ENCODE measurements at regions not wholly inside any gene's neighbourhood (a gene's known extent, or its start where the extent isn't known, plus 50 kb on each side); places are given as distances from the start of the nearest gene placed in this dataset.
"Not testable (repeated sequence)": the region's sequence is repeated elsewhere in the genome, so short reads cannot be mapped to it uniquely, and the experiment has no call there.

DNA sequence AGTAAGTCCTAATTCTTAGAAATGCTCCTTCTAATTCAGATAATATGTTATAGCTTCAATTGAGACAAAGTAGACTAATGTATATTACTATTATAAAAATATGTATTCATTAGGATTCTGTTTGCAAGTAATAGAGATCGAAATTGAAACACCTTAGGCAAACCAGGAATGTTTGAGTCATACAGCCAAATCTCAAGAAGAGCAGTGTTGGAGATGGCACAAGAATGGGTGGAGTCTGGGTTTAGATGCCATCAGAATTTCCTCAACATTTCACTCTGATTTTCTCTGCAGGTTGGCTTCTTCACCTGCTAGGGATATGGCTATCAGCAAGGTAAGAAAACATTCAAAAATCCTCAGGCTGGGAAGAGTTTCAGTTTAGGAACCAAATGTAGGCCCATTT lies 405.4 kb downstream of the CCDC85A start:
- Mint-ChIP-seq H3K4me1 (no peaks in the 10 kb centered on the region), H3K27me3 (no peaks in the 10 kb centered on the region), H3K4me3 (no peak overlapping the region), H3K36me3 (no peaks in the 10 kb centered on the region), H3K9me3 (peaks cover 0 to 10% (median 0%) of the 10 kb centered on the region in 11 donors), H3K27ac (no peak overlapping the region)
- Histone ChIP-seq H3K27ac (ENCODE audit: low read depth, low read length) (no peak overlapping the region), H3K27me3 (ENCODE audit: control insufficient read depth in 2 of 2, insufficient read depth in 2 of 2, low read length in 2 of 2) (no peaks in the 10 kb centered on the region), H3K4me3 (ENCODE audit: low read length) (no peak overlapping the region), H3K4me1 (ENCODE audit: control insufficient read depth in 2 of 2, insufficient read depth in 2 of 2, low read length in 2 of 2) (no peaks in the 10 kb centered on the region), H3K36me3 (ENCODE audit: control insufficient read depth in 2 of 3, insufficient read depth in 3 of 3, low read length in 3 of 3) (no peaks in the 10 kb centered on the region), H3K9me3 (ENCODE audit: control insufficient read depth in 2 of 3, low read length in 3 of 3) (no peaks in the 10 kb centered on the region)
- POLR2A ChIA-PET = no interaction called here
- DNase-seq (no peak), ATAC-seq (no peak)
- intact Hi-C loops (cut with micrococcal nuclease) = no loop called here
- CTCF ChIA-PET = no interaction called here

DNA sequence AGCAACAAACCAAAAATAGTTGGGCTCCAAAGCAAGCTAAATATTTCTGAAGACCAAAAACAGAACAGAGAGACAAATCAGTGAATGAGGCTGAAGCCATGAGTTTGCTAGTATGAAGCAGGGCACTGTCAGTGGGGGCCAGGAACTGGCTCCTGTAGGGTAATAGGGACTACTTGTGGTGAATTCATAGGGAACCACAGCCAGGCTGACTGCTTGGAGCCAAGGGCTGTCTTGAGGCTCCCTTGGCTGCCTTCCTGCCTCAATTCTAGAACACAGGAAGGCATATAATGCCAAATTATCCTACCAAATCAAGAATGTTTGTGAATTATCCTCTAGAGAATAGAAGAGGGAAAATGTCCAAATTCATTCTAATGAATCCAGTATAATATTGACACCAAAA lies 406.0 kb downstream of the CCDC85A start:
- H3K27me3 ChIP-seq (ENCODE audit: control insufficient read depth in 2 of 2, insufficient read depth in 2 of 2, low read length in 2 of 2) = no peaks in the 10 kb centered on the region
- H3K9me3 ChIP-seq (ENCODE audit: control insufficient read depth in 2 of 3, low read length in 3 of 3) = no peaks in the 10 kb centered on the region
- ChIA-PET POLR2A (no interaction called here), CTCF (no interaction called here)
- no peaks in the 10 kb centered on the region for H3K27me3 Mint-ChIP-seq
- H3K27ac ChIP-seq (ENCODE audit: low read depth, low read length) = no peak overlapping the region
- intact Hi-C loops (cut with micrococcal nuclease) = no loop called here
- H3K9me3 Mint-ChIP-seq = peaks cover 0 to 10% (median 0%) of the 10 kb centered on the region in 11 donors
- no peaks in the 10 kb centered on the region for H3K36me3 Mint-ChIP-seq
- no peak overlapping the region for H3K4me3 Mint-ChIP-seq
- H3K4me1 ChIP-seq (ENCODE audit: control insufficient read depth in 2 of 2, insufficient read depth in 2 of 2, low read length in 2 of 2) = no peaks in the 10 kb centered on the region
- no peak overlapping the region for H3K4me3 ChIP-seq (ENCODE audit: low read length)
- no peaks in the 10 kb centered on the region for H3K36me3 ChIP-seq (ENCODE audit: control insufficient read depth in 2 of 3, insufficient read depth in 3 of 3, low read length in 3 of 3)
- H3K4me1 Mint-ChIP-seq = no peaks in the 10 kb centered on the region
- H3K27ac Mint-ChIP-seq = no peak overlapping the region
- DNase-seq (no peak), ATAC-seq (no peak)

DNA sequence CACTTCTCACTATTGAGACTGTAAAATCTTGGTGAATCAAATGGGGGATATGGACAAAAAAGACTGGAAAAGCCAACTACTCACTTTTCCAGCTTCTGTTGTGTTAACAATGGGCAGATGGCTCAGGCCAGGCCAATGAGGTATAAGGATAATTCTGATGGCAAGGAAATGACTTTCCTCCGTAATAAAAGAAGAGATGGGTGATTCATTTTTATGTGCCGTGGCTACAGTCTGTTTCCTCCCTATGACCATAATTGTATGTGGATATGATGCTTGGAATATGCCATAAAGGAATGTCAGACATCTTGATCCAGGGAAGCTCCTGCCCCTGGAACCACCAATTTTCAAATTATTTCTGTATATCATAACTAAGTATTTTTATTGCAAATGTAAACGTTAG lies 406.8 kb downstream of the CCDC85A start:
- intact Hi-C loops (cut with micrococcal nuclease) = no loop called here

DNA sequence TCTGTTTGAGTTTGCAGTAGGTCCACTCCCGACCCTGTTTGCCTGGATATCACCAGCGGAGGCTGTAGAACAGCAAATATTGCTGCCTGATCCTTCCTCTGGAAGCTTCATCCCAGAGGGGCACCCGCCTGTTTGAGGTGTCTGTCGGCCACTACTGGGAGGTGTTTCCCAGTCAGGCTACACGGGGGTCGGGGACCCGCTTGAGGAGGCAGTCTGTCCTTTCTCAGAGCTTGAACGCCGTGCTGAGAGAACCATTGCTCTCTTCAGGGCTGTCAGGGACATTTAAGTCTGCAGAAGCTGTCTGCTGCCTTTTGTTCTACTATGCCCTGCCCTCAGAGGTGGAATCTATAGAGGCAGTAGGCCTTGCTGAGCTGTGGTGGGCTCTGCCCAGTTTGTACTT lies 422.3 kb downstream of the CCDC85A start:
- H3K36me3 ChIP-seq (ENCODE audit: control insufficient read depth in 2 of 3, insufficient read depth in 3 of 3, low read length in 3 of 3); H3K4me3 ChIP-seq (ENCODE audit: low read length); H3K27ac ChIP-seq (ENCODE audit: low read depth, low read length); DNase-seq; H3K36me3 Mint-ChIP-seq; H3K4me1 ChIP-seq (ENCODE audit: control insufficient read depth in 2 of 2, insufficient read depth in 2 of 2, low read length in 2 of 2); H3K4me3 Mint-ChIP-seq; H3K27me3 ChIP-seq (ENCODE audit: control insufficient read depth in 2 of 2, insufficient read depth in 2 of 2, low read length in 2 of 2); H3K27me3 Mint-ChIP-seq; CTCF ChIA-PET; H3K27ac Mint-ChIP-seq; intact Hi-C loops (cut with micrococcal nuclease); POLR2A ChIA-PET; H3K9me3 ChIP-seq (ENCODE audit: control insufficient read depth in 2 of 3, low read length in 3 of 3); H3K4me1 Mint-ChIP-seq; ATAC-seq: not testable (repeated sequence)
- H3K9me3 Mint-ChIP-seq = peaks cover 3 to 21% (median 10%) of the 10 kb centered on the region in 11 donors

More for the DNA sequence above, 406.8 kb downstream of the CCDC85A start:
- no peak for ATAC-seq
- DNase-seq = no peak
- Histone ChIP-seq H3K9me3 (ENCODE audit: control insufficient read depth in 2 of 3, low read length in 3 of 3) (no peaks in the 10 kb centered on the region), H3K36me3 (ENCODE audit: control insufficient read depth in 2 of 3, insufficient read depth in 3 of 3, low read length in 3 of 3) (no peaks in the 10 kb centered on the region), H3K27ac (ENCODE audit: low read depth, low read length) (no peak overlapping the region), H3K27me3 (ENCODE audit: control insufficient read depth in 2 of 2, insufficient read depth in 2 of 2, low read length in 2 of 2) (no peaks in the 10 kb centered on the region), H3K4me1 (ENCODE audit: control insufficient read depth in 2 of 2, insufficient read depth in 2 of 2, low read length in 2 of 2) (no peaks in the 10 kb centered on the region), H3K4me3 (ENCODE audit: low read length) (no peak overlapping the region)
- CTCF ChIA-PET = no interaction called here
- H3K27ac Mint-ChIP-seq = no peak overlapping the region
- POLR2A ChIA-PET = no interaction called here
- no peaks in the 10 kb centered on the region for H3K27me3 Mint-ChIP-seq
- H3K9me3 Mint-ChIP-seq = peaks cover 0 to 10% (median 0%) of the 10 kb centered on the region in 11 donors
- no peak overlapping the region for H3K4me3 Mint-ChIP-seq
- no peaks in the 10 kb centered on the region for H3K36me3 Mint-ChIP-seq
- no peaks in the 10 kb centered on the region for H3K4me1 Mint-ChIP-seq

- DNase-seq = no peak
- intact Hi-C loops (cut with micrococcal nuclease) = no loop called here
- H3K27me3 ChIP-seq (ENCODE audit: control insufficient read depth in 2 of 2, insufficient read depth in 2 of 2, low read length in 2 of 2) = no peaks in the 10 kb centered on the region
- Mint-ChIP-seq H3K36me3 (no peaks in the 10 kb centered on the region), H3K27ac (no peak overlapping the region), H3K4me3 (no peak overlapping the region), H3K27me3 (no peaks in the 10 kb centered on the region), H3K4me1 (no peaks in the 10 kb centered on the region), H3K9me3 (peaks cover 0 to 25% (median 5%) of the 10 kb centered on the region in 11 donors)
- no peak for ATAC-seq
- no peaks in the 10 kb centered on the region for H3K4me1 ChIP-seq (ENCODE audit: control insufficient read depth in 2 of 2, insufficient read depth in 2 of 2, low read length in 2 of 2)
- no peak overlapping the region for H3K27ac ChIP-seq (ENCODE audit: low read depth, low read length)
- ChIA-PET POLR2A (no interaction called here), CTCF (no interaction called here)
- no peaks in the 10 kb centered on the region for H3K36me3 ChIP-seq (ENCODE audit: control insufficient read depth in 2 of 3, insufficient read depth in 3 of 3, low read length in 3 of 3)
- H3K9me3 ChIP-seq (ENCODE audit: control insufficient read depth in 2 of 3, low read length in 3 of 3) = no peaks in the 10 kb centered on the region
- H3K4me3 ChIP-seq (ENCODE audit: low read length) = no peak overlapping the region
Measured at GRCh38 chr2:56613254-56613653, 429.5 kb downstream of the CCDC85A start.

DNA sequence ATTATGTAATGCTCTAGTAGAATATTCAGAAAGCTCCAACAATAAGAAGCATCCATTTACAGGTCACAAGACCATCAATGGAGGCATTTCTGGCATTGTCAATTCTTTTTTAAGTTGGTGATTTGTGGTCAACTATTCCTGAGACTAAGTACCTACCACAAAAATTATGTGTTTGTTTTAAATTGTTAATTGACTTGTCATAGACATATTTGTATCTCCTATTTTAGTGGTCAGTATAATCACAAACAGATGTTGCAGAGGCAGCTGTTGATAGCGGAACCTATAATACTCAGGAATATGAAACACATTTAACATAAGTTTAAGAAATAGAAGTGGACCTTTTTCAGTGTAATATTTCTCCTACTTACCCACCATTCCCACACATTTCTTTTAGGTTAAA lies 430.1 kb downstream of the CCDC85A start:
- ChIA-PET CTCF (no interaction called here), POLR2A (no interaction called here)
- DNase-seq (no peak), ATAC-seq (no peak)
- intact Hi-C loops (cut with micrococcal nuclease) = no loop called here
- Histone ChIP-seq H3K9me3 (ENCODE audit: control insufficient read depth in 2 of 3, low read length in 3 of 3) (no peaks in the 10 kb centered on the region), H3K4me3 (ENCODE audit: low read length) (no peak overlapping the region), H3K27ac (ENCODE audit: low read depth, low read length) (no peak overlapping the region), H3K27me3 (ENCODE audit: control insufficient read depth in 2 of 2, insufficient read depth in 2 of 2, low read length in 2 of 2) (no peaks in the 10 kb centered on the region), H3K4me1 (ENCODE audit: control insufficient read depth in 2 of 2, insufficient read depth in 2 of 2, low read length in 2 of 2) (no peaks in the 10 kb centered on the region), H3K36me3 (ENCODE audit: control insufficient read depth in 2 of 3, insufficient read depth in 3 of 3, low read length in 3 of 3) (no peaks in the 10 kb centered on the region)
- Mint-ChIP-seq H3K9me3 (peaks cover 0 to 25% (median 5%) of the 10 kb centered on the region in 11 donors), H3K27me3 (no peaks in the 10 kb centered on the region), H3K4me3 (no peak overlapping the region), H3K27ac (no peak overlapping the region), H3K36me3 (no peaks in the 10 kb centered on the region), H3K4me1 (no peaks in the 10 kb centered on the region)

DNA sequence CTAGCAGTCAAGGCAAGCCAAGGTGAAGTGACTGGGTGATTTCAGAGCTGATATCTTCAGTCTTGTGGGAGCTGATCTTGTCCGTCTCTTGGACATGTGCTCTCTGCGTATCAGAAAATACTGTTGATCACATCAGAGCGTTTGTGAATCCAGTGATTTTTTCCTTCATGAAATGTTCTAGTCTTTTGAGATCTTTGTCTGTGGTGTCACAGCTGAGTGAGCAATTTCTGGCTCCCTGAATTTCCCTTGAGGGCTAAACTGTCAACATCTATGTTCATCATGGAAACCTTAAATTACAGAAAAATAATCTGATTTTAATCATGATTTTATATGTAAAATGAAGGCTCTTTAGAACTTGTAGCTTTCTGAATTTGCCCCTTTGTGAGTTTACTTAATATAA lies 432.0 kb downstream of the CCDC85A start:
- H3K27me3 Mint-ChIP-seq = no peaks in the 10 kb centered on the region
- ChIA-PET POLR2A (no interaction called here), CTCF (no interaction called here)
- H3K4me3 ChIP-seq (ENCODE audit: low read length) = no peak overlapping the region
- intact Hi-C loops (cut with micrococcal nuclease) = no loop called here
- H3K9me3 ChIP-seq (ENCODE audit: control insufficient read depth in 2 of 3, low read length in 3 of 3) = peaks cover 0 to 4% (median 0%) of the 10 kb centered on the region in 3 experiments
- peaks cover 0 to 19% (median 5%) of the 10 kb centered on the region in 11 donors for H3K9me3 Mint-ChIP-seq
- no peaks in the 10 kb centered on the region for H3K4me1 ChIP-seq (ENCODE audit: control insufficient read depth in 2 of 2, insufficient read depth in 2 of 2, low read length in 2 of 2)
- no peak for ATAC-seq
- no peaks in the 10 kb centered on the region for H3K36me3 ChIP-seq (ENCODE audit: control insufficient read depth in 2 of 3, insufficient read depth in 3 of 3, low read length in 3 of 3)
- no peak overlapping the region for H3K27ac ChIP-seq (ENCODE audit: low read depth, low read length)
- no peak overlapping the region for H3K4me3 Mint-ChIP-seq
- no peaks in the 10 kb centered on the region for H3K4me1 Mint-ChIP-seq
- DNase-seq = no peak
- no peaks in the 10 kb centered on the region for H3K36me3 Mint-ChIP-seq
- no peak overlapping the region for H3K27ac Mint-ChIP-seq
- H3K27me3 ChIP-seq (ENCODE audit: control insufficient read depth in 2 of 2, insufficient read depth in 2 of 2, low read length in 2 of 2) = no peaks in the 10 kb centered on the region

All from naive thymus-derived CD4-positive, alpha-beta T cell (primary cell).